Activated CD8-positive, alpha-beta T cell treated with anti-CD3 and anti-CD28 coated beads for 36 hours (primary cell): ENCODE measurements at regions not wholly inside any gene's neighbourhood (a gene's known extent, or its start where the extent isn't known, plus 50 kb on each side); places are given as distances from the start of the nearest gene placed in this dataset.

Source experiments
- ATAC-seq: fragments of 200-7000 bp; cut with Tn5 transposase; one replicate; pipeline ENCODE4 v1.10.0; 2021; ENCODE audit warnings: mild to moderate bottlenecking, moderate library complexity
- CTCF ChIA-PET: fragments of 350-600 bp; sonication (Branson Sonifier 250); formaldehyde crosslinking; loops from one replicate; lab custom pipeline; 2021; ENCODE audit warnings: antibody characterized with exemption; lab: Charles Lee
- POLR2A ChIA-PET: fragments of 350-600 bp; sonication (Branson Sonifier 250); formaldehyde crosslinking; loops from one replicate; lab custom pipeline; 2021; ENCODE audit warnings: antibody characterized with exemption; lab: Charles Lee
- DNase-seq: peaks from one replicate; pipeline ENCODE4 v3.0.0-alpha.2; 2020
- H3K27ac Mint-ChIP-seq: one replicate; pipeline ENCODE4 v1.8.0; 2021; ENCODE audit warnings: mild to moderate bottlenecking, mixed read lengths
- H3K27me3 Mint-ChIP-seq: one replicate; pipeline ENCODE4 v1.8.0; 2021; ENCODE audit warnings: mixed read lengths
- H3K36me3 Mint-ChIP-seq: one replicate; pipeline ENCODE4 v1.8.0; 2021; ENCODE audit warnings: low read depth, mixed read lengths
- H3K4me1 Mint-ChIP-seq: one replicate; pipeline ENCODE4 v1.8.0; 2021; ENCODE audit warnings: low read depth, mixed read lengths
- H3K4me3 Mint-ChIP-seq: one replicate; pipeline ENCODE4 v1.8.0; 2021; ENCODE audit warnings: mild to moderate bottlenecking, moderate library complexity, mixed read lengths
- H3K9me3 Mint-ChIP-seq: one replicate; pipeline ENCODE4 v1.8.0; 2021; ENCODE audit warnings: mixed read lengths
- intact Hi-C: fragments of 100-400 bp; cut with micrococcal nuclease; formaldehyde crosslinking; loops from one replicate; pipeline ENCODE4 v1.10.0; 2022
- TF ChIP-seq, protein P1 (sequence below): fragments of 200-600 bp; IDR thresholded peaks from one replicate; pipeline ENCODE4 v1.8.0; 2022; ENCODE audit warnings: antibody characterized with exemption, mild to moderate bottlenecking

DNA sequence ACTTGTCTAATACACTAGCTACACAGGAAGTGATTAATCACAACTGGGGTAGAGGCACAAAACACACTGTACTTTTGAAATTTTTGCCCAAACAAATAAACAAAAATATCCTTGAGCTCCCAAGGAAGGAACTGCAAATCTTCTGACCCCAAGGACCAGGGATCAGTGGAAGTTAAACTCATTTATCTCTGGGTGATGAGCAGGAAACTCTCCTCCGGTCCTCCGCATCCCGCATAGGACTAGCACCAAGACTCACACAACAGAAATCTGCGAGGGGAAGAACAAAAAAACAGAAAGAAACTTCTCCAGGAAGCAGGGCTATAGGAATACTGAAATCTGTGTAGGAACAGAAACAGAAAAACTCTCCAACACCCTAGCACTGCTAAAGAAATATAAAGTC is 650.3 kb downstream of the DCDC2C start:
- TF ChIP-seq, protein P1, sequence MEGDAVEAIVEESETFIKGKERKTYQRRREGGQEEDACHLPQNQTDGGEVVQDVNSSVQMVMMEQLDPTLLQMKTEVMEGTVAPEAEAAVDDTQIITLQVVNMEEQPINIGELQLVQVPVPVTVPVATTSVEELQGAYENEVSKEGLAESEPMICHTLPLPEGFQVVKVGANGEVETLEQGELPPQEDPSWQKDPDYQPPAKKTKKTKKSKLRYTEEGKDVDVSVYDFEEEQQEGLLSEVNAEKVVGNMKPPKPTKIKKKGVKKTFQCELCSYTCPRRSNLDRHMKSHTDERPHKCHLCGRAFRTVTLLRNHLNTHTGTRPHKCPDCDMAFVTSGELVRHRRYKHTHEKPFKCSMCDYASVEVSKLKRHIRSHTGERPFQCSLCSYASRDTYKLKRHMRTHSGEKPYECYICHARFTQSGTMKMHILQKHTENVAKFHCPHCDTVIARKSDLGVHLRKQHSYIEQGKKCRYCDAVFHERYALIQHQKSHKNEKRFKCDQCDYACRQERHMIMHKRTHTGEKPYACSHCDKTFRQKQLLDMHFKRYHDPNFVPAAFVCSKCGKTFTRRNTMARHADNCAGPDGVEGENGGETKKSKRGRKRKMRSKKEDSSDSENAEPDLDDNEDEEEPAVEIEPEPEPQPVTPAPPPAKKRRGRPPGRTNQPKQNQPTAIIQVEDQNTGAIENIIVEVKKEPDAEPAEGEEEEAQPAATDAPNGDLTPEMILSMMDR, result no peak
- DNase-seq, result no peak
- Mint-ChIP-seq H3K9me3 (peaks cover 5% of the 10 kb centered on the region), H3K4me1 (no peaks in the 10 kb centered on the region), H3K4me3 (no peak overlapping the region), H3K27ac (no peak overlapping the region), H3K27me3 (no peaks in the 10 kb centered on the region), H3K36me3 (no peaks in the 10 kb centered on the region)
- no peak for ATAC-seq
- CTCF ChIA-PET, result interaction anchor here (1.5 kb wide), 1 partner anchor 10 kb away, joined by 4 read pairs; no protein-coding TSS in a partner anchor
- intact Hi-C loops, result no loop called here
- POLR2A ChIA-PET, result no interaction called here

DNA sequence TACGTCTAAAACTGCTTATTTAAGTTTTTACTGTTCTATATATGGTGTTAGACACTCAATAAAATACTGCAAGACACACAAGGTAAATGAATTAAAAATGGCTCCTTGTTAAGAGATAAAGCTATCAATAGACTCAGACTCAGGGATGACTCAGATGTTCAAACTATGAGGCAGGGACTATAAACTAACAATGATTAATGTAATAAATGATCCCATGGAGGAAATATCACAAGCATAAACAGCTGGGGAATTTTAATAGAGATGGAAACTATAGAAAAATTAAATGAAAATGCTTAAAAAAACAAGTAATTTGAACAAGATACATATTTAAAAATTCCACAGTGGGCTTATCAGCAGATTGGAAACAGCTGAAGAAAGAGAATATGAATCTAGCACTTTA is 650.8 kb downstream of the DCDC2C start:
- Mint-ChIP-seq H3K9me3 (peaks cover 3% of the 10 kb centered on the region), H3K4me3 (no peak overlapping the region), H3K27me3 (no peaks in the 10 kb centered on the region), H3K27ac (no peak overlapping the region), H3K4me1 (no peaks in the 10 kb centered on the region), H3K36me3 (no peaks in the 10 kb centered on the region)
- DNase-seq, result no peak
- ATAC-seq, result no peak
- ChIA-PET CTCF (interaction anchor here (1.5 kb wide), 1 partner anchor 10 kb away, joined by 4 read pairs; no protein-coding TSS in a partner anchor), POLR2A (no interaction called here)
- intact Hi-C loops, result no loop called here
- TF ChIP-seq, protein P1, result no peak

DNA sequence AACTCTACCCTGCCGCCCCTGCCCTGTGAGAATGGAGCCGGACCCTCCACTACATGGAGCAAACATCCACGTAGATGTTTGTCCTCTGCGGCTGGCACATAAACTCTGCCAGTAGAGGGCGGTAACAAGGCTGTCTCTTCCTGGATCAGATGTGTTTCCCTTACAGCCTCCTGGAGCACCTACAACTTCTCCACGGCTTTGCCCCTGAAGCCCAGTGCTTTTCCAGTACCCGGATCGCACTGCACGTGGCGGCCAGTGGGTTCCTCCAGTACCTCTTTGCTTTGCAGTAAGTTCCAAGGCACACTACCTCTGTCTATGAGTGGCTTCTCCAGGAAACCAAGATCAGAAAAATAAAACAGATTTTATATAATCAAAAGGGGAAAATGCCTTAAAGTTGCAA is 651.3 kb downstream of the DCDC2C start:
- peak; percentile 25 for DNase-seq
- CTCF ChIA-PET, result no interaction called here
- TF ChIP-seq, protein P1, result no peak
- H3K9me3 Mint-ChIP-seq, result peaks cover 2% of the 10 kb centered on the region
- H3K36me3 Mint-ChIP-seq, result no peaks in the 10 kb centered on the region
- intact Hi-C loops, result no loop called here
- POLR2A ChIA-PET, result no interaction called here
- H3K27ac Mint-ChIP-seq, result no peak overlapping the region
- no peaks in the 10 kb centered on the region for H3K27me3 Mint-ChIP-seq
- no peak for ATAC-seq
- H3K4me3 Mint-ChIP-seq, result no peak overlapping the region
- H3K4me1 Mint-ChIP-seq, result no peaks in the 10 kb centered on the region

- no peaks in the 10 kb centered on the region for H3K36me3 Mint-ChIP-seq
- intact Hi-C loops, result no loop called here
- ChIA-PET CTCF (no interaction called here), POLR2A (no interaction called here)
- no peak overlapping the region for H3K4me3 Mint-ChIP-seq
- H3K9me3 Mint-ChIP-seq, result peaks cover 5% of the 10 kb centered on the region
- no peaks in the 10 kb centered on the region for H3K27me3 Mint-ChIP-seq
- no peak for DNase-seq
- H3K27ac Mint-ChIP-seq, result no peak overlapping the region
- H3K4me1 Mint-ChIP-seq, result no peaks in the 10 kb centered on the region
- TF ChIP-seq, protein P1, result no peak
- ATAC-seq, result no peak
These were observed 652.7 kb downstream of the DCDC2C start for GRCh38 chr2:4356109-4356508.

DNA sequence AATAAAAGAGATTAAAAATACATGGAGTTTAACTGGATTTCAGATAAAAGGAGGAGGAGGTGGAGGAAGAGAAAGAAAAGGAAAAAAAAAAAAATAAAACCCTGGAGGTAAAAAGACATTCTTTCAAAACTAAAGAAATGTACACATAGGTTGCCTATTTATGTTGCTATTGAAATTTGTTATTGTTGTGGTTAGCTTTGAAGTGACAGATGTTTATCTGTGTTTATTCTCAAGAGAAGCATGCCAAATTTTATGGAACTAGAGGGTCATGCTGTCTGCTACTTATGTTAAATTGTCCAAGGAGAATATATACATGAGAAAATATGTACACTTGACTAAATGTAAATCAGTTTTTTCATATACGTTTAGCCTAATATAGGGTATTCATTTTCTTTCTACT is 653.2 kb downstream of the DCDC2C start:
- no peaks in the 10 kb centered on the region for H3K36me3 Mint-ChIP-seq
- H3K27ac Mint-ChIP-seq, result no peak overlapping the region

More for the DNA sequence above, 653.2 kb downstream of the DCDC2C start:
- ChIA-PET POLR2A (no interaction called here), CTCF (no interaction called here)
- DNase-seq (no peak), ATAC-seq (no peak)
- no peaks in the 10 kb centered on the region for H3K4me1 Mint-ChIP-seq
- no peaks in the 10 kb centered on the region for H3K27me3 Mint-ChIP-seq
- peaks cover 8% of the 10 kb centered on the region for H3K9me3 Mint-ChIP-seq
- intact Hi-C loops, result no loop called here
- TF ChIP-seq, protein P1, result no peak
- no peak overlapping the region for H3K4me3 Mint-ChIP-seq
